ENCODE measurements at regions not wholly inside any gene's neighbourhood (a gene's known extent, or its start where the extent isn't known, plus 50 kb on each side); places are given as distances from the start of the nearest gene placed in this dataset.

- TF ChIP-seq CTCF (conservative IDR thresholded peaks at IDR 0.05; ENCODE audit: low read depth in 2 of 2), result no peak
- no peak for TF ChIP-seq EZH2 (IDR thresholded peaks at IDR 0.05; ENCODE audit: low read depth, unreplicated experiment)
- TF ChIP-seq ETS1 (IDR thresholded peaks at IDR 0.05), result no peak
- no peak for TF ChIP-seq POLR2AphosphoS5 (IDR thresholded peaks at IDR 0.05; ENCODE audit: low read depth)
- TF ChIP-seq REST (IDR thresholded peaks at IDR 0.05; ENCODE audit: unreplicated experiment), result no peak
- TF ChIP-seq EZH2phosphoT487 (IDR thresholded peaks at IDR 0.05; ENCODE audit: unreplicated experiment), result no peak
- no peak for TF ChIP-seq ZNF462 (CRISPR knock-in tag; IDR thresholded peaks at IDR 0.05)
- no peak for TF ChIP-seq CREB1 (CRISPR knock-in tag; IDR thresholded peaks at IDR 0.05; ENCODE audit: low read depth)
- TF ChIP-seq JUNB (IDR thresholded peaks at IDR 0.05; ENCODE audit: unreplicated experiment), result no peak
- no peak for TF ChIP-seq ZNF331 (CRISPR knock-in tag; IDR thresholded peaks at IDR 0.05; ENCODE audit: low read depth)
- TF ChIP-seq NANOG (IDR thresholded peaks at IDR 0.05; ENCODE audit: borderline replicate concordance), result no peak
- no peak for TF ChIP-seq STAT1 (IDR thresholded peaks at IDR 0.05; ENCODE audit: unreplicated experiment)
These were observed 84.9 kb upstream of the NRN1 start for GRCh38 chr6:6091608-6092002.
